B cell (primary cell): ENCODE measurements at regions not wholly inside any gene's neighbourhood (a gene's known extent, or its start where the extent isn't known, plus 50 kb on each side); places are given as distances from the start of the nearest gene placed in this dataset.

Experiments
- ATAC-seq: fragments of 200-7000 bp; cut with Tn5 transposase; one replicate; pipeline ENCODE4 v1.10.0; 2021; ENCODE audit warnings: low read depth, mild to moderate bottlenecking, moderate number of reproducible peaks, moderate library complexity
- CTCF ChIA-PET: fragments of 350-600 bp; sonication (Branson Sonifier 250); formaldehyde crosslinking; loops from one replicate; lab custom pipeline; 2021; ENCODE audit warnings: antibody characterized with exemption, inconsistent platforms; lab: Charles Lee
- POLR2A ChIA-PET: fragments of 350-600 bp; sonication (Branson Sonifier 250); formaldehyde crosslinking; loops from one replicate; lab custom pipeline; 2021; ENCODE audit warnings: antibody characterized with exemption; lab: Charles Lee
- DNase-seq: peaks from one replicate; pipeline ENCODE4 v3.0.0; 2013
- H2AFZ ChIP-seq: 2 replicates; pipeline ENCODE4 v1.6.1; 2012; ENCODE audit warnings: mild to moderate bottlenecking, low read depth, low read length; ENCODE audit not compliant: insufficient read depth, poor library complexity, severe bottlenecking
- H3K27ac ChIP-seq, 2 donors: 1 replicate in 1 of 2; 2 replicates in 1 of 2; pipeline ENCODE4 v1.5.1; 2012 to 2013; ENCODE audit warnings: low read length in 2 of 2, mild to moderate bottlenecking in 2 of 2, moderate library complexity in 1 of 2
- H3K27me3 ChIP-seq, 4 experiments: fragments of 200-600 bp in 1 of 4; sonication (generic) in 1 of 4; replicated peaks in 1 of 4; 1 replicate in 2 of 4; 2 replicates in 2 of 4; pipeline versions ENCODE4 v1.6.1 to v1.7.0; 2013 to 2016; ENCODE audit warnings: low read length in 3 of 4, mild to moderate bottlenecking in 2 of 4, mixed read lengths in 1 of 4, moderate library complexity in 1 of 4; ENCODE audit not compliant: insufficient read depth in 4 of 4, control insufficient read depth in 3 of 4; ENCODE audit errors: control extremely low read depth in 1 of 4
- H3K36me3 ChIP-seq, 2 experiments: replicated peaks in 1 of 2; 1 replicate in 1 of 2; 2 replicates in 1 of 2; pipeline versions ENCODE4 v1.6.1 to v1.7.1; 2013; ENCODE audit warnings: low read length in 1 of 2; ENCODE audit not compliant: insufficient read depth in 2 of 2, control insufficient read depth in 1 of 2; ENCODE audit errors: control extremely low read depth in 1 of 2, extremely low read depth in 1 of 2
- H3K4me1 ChIP-seq, 2 donors: fragments of 200-600 bp in 1 of 2; sonication (generic) in 1 of 2; 1 replicate in 1 of 2; 2 replicates in 1 of 2; pipeline versions ENCODE4 v1.5.1 to v1.6.1; 2013 to 2017; ENCODE audit warnings: low read length in 2 of 2; ENCODE audit not compliant: control insufficient read depth in 2 of 2, insufficient read depth in 2 of 2
- H3K4me2 ChIP-seq: replicated peaks from 2 replicates; pipeline ENCODE3; 2012; ENCODE audit warnings: mild to moderate bottlenecking, low read depth, low read length; ENCODE audit not compliant: poor library complexity, severe bottlenecking
- H3K4me3 ChIP-seq, 5 experiments: fragments of 200-600 bp in 1 of 5; sonication (generic) in 1 of 5; 1 replicate in 3 of 5; 2 replicates in 2 of 5; pipeline versions ENCODE4 v1.5.1 to v1.7.0; 2011 to 2016; ENCODE audit warnings: low read length in 4 of 5, mild to moderate bottlenecking in 4 of 5, low read depth in 2 of 5, control low read depth in 1 of 5, moderate library complexity in 1 of 5; ENCODE audit not compliant: insufficient read depth in 1 of 5; ENCODE audit errors: control extremely low read depth in 1 of 5, extremely low read depth in 1 of 5
- H3K79me2 ChIP-seq: fragments of 200-600 bp; sonication (generic); one replicate; pipeline ENCODE4 v1.6.0; 2016; ENCODE audit warnings: low read length; ENCODE audit not compliant: control insufficient read depth, insufficient read depth
- H3K9ac ChIP-seq: fragments of 200-600 bp; sonication (generic); 2 replicates; pipeline ENCODE4 v1.6.1; 2017; ENCODE audit warnings: mild to moderate bottlenecking, low read length, moderate library complexity
- H3K9me3 ChIP-seq, 3 donors: one replicate each; pipeline versions ENCODE4 v1.6.1 to v1.7.1; 2013; ENCODE audit warnings: low read length in 2 of 3; ENCODE audit not compliant: control insufficient read depth in 2 of 3, insufficient read depth in 1 of 3; ENCODE audit errors: control extremely low read depth in 1 of 3
- H4K20me1 ChIP-seq: 2 replicates; pipeline ENCODE4 v1.6.0; 2012; ENCODE audit warnings: mild to moderate bottlenecking, low read length; ENCODE audit not compliant: insufficient read depth, control insufficient read depth, poor library complexity, severe bottlenecking
- H3K27ac Mint-ChIP-seq: one replicate; pipeline ENCODE4 v1.8.0; 2021; ENCODE audit warnings: mixed read lengths
- H3K27me3 Mint-ChIP-seq: one replicate; pipeline ENCODE4 v1.8.0; 2021; ENCODE audit warnings: mixed read lengths
- H3K4me1 Mint-ChIP-seq: one replicate; pipeline ENCODE4 v1.8.0; 2021; ENCODE audit warnings: mixed read lengths
- H3K4me3 Mint-ChIP-seq: one replicate; pipeline ENCODE4 v1.8.0; 2021; ENCODE audit warnings: mixed read lengths
- H3K9me3 Mint-ChIP-seq: one replicate; pipeline ENCODE4 v1.8.0; 2022; ENCODE audit warnings: mixed read lengths; ENCODE audit not compliant: insufficient read depth
- EZH2 ChIP-seq: IDR thresholded peaks from 2 replicates; pipeline ENCODE4 v1.6.1; 2012; ENCODE audit warnings: borderline replicate concordance, low read depth, mild to moderate bottlenecking, moderate library complexity, low read length; ENCODE audit not compliant: insufficient read depth, poor library complexity, severe bottlenecking
- WGBS: methylation state at CpG from one replicate; pipeline ENCODE4 v1.1.5; 2013; ENCODE audit warnings: missing lambda C conversion rate; ENCODE audit not compliant: insufficient coverage; 5-methylcytosine and 5-hydroxymethylcytosine counted together
- intact Hi-C: fragments of 100-400 bp; cut with micrococcal nuclease; formaldehyde crosslinking; loops from one replicate; pipeline ENCODE4 v1.10.0; 2022
- TF ChIP-seq, protein P1 (sequence below): fragments of 200-600 bp; IDR thresholded peaks from one replicate; pipeline ENCODE4 v1.8.0; 2022; ENCODE audit warnings: antibody characterized with exemption, mild to moderate bottlenecking

DNA sequence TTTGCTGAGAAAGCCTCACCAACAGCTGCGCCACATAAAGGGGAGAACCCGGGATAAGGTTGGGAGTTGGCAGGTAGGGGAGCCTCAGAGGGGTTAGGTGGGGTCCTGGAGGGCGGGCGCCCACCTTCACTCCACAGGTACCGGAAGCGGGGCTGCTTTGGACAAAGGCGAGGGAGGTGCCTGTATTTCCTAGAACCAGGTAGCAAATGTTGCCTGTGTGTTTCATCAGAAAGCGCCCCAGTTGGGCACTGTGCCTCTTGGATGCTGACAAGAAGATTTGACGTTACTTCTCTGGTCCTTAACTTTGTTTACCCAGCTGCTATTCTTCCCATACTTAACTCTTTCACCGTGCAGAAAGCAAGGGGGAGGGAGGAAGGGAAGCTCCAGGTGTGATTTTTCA, 278.9 kb downstream of the ZNF536 start:
- Histone ChIP-seq H3K4me1 (no peaks in the 10 kb centered on the region), H3K9me3 (peaks cover 0 to 2% (median 0%) of the 10 kb centered on the region in 3 donors), H3K79me2 (no peaks in the 10 kb centered on the region), H3K27ac (no peak overlapping the region), H3K27me3 (peaks cover 0 to 2% (median 0%) of the 10 kb centered on the region in 4 experiments), H4K20me1 (no peaks in the 10 kb centered on the region), H3K4me3 (no peak overlapping the region), H2AFZ (no peak overlapping the region), H3K36me3 (no peaks in the 10 kb centered on the region), H3K9ac (no peak overlapping the region), H3K4me2 (no peak overlapping the region)
- Mint-ChIP-seq H3K27me3 (peaks cover 4% of the 10 kb centered on the region), H3K27ac (no peak overlapping the region), H3K9me3 (no peaks in the 10 kb centered on the region), H3K4me3 (no peak overlapping the region), H3K4me1 (no peaks in the 10 kb centered on the region)
- WGBS: 81% methylated on average over 8 of the region's 10 CpGs
- POLR2A ChIA-PET: no interaction called here
- TF ChIP-seq, protein P1, sequence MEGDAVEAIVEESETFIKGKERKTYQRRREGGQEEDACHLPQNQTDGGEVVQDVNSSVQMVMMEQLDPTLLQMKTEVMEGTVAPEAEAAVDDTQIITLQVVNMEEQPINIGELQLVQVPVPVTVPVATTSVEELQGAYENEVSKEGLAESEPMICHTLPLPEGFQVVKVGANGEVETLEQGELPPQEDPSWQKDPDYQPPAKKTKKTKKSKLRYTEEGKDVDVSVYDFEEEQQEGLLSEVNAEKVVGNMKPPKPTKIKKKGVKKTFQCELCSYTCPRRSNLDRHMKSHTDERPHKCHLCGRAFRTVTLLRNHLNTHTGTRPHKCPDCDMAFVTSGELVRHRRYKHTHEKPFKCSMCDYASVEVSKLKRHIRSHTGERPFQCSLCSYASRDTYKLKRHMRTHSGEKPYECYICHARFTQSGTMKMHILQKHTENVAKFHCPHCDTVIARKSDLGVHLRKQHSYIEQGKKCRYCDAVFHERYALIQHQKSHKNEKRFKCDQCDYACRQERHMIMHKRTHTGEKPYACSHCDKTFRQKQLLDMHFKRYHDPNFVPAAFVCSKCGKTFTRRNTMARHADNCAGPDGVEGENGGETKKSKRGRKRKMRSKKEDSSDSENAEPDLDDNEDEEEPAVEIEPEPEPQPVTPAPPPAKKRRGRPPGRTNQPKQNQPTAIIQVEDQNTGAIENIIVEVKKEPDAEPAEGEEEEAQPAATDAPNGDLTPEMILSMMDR: no peak
- no peak for TF ChIP-seq EZH2
- DNase-seq (no peak), ATAC-seq (no peak)
- CTCF ChIA-PET: interaction anchor here (2.0 kb wide), 1 partner anchor 921 kb away, joined by 4 read pairs; no protein-coding TSS in a partner anchor
- intact Hi-C loops: loop anchor here (5.0 kb wide), 1 partner anchor 919 kb away; no protein-coding TSS in a partner anchor

DNA sequence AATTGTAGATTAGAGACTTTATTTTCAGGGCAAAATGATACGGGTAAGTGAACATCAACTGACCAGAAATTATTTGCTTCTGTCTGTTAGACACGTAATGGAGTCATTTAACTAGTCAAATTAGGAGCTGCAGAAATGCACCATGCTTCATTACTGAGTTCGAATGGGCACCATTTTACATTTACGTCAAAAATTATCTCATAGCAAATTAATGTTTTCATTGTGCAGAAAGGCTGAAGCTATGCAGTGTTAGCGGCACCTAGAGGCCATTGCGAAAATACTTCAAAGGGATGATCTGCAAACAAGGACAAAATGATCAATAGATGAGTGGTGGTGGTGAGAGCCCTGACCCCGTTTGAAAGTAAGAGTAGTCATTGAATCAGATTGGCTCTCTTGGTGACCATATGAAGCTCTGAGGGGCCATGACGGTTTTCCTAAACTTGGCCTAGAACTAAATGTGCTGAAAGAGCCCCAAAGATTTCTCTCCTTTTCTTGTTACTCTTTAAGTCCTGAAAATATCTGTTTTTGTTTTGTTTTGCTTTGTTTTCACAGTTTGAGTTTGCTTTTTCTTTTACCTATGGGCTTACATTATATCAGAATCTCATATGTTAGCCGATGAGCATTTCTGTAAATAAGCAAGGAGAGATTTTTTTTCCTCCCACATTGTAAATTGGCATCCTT, 277.9 kb downstream of the ZNF536 start:
- Histone ChIP-seq H3K9me3 (peaks cover 0 to 2% (median 0%) of the 10 kb centered on the region in 3 donors), H3K79me2 (no peaks in the 10 kb centered on the region), H3K27ac (no peak overlapping the region), H3K4me3 (no peak overlapping the region), H3K9ac (no peak overlapping the region), H2AFZ (no peak overlapping the region), H4K20me1 (no peaks in the 10 kb centered on the region), H3K36me3 (no peaks in the 10 kb centered on the region), H3K4me1 (no peaks in the 10 kb centered on the region), H3K4me2 (no peak overlapping the region), H3K27me3 (peaks cover 0 to 2% (median 0%) of the 10 kb centered on the region in 4 experiments)
- ATAC-seq (no peak), DNase-seq (peak; percentile 19)
- 30% methylated on average over 4 of the region's 9 CpGs for WGBS
- H3K27me3 Mint-ChIP-seq: peaks cover 4% of the 10 kb centered on the region
- H3K27ac Mint-ChIP-seq: no peak overlapping the region
- no peak overlapping the region for H3K4me3 Mint-ChIP-seq
- ChIA-PET POLR2A (no interaction called here), CTCF (interaction anchor here (0.8 to 2.0 kb wide), 3 partner anchors 16 to 920 kb away, joined by 3 to 7 read pairs (median 4); no protein-coding TSS in a partner anchor)
- intact Hi-C loops: loop anchor here (5.0 kb wide), 1 partner anchor 918 kb away; no protein-coding TSS in a partner anchor
- TF ChIP-seq, protein P1: peak; percentile 57
- no peak for TF ChIP-seq EZH2
- no peaks in the 10 kb centered on the region for H3K9me3 Mint-ChIP-seq
- no peaks in the 10 kb centered on the region for H3K4me1 Mint-ChIP-seq
